ENCODE measurements at regions not wholly inside any gene's neighbourhood (a gene's known extent, or its start where the extent isn't known, plus 50 kb on each side); places are given as distances from the start of the nearest gene placed in this dataset.
"Not testable (repeated sequence)": the region's sequence is repeated elsewhere in the genome, so short reads cannot be mapped to it uniquely, and the experiment has no call there.

DNA sequence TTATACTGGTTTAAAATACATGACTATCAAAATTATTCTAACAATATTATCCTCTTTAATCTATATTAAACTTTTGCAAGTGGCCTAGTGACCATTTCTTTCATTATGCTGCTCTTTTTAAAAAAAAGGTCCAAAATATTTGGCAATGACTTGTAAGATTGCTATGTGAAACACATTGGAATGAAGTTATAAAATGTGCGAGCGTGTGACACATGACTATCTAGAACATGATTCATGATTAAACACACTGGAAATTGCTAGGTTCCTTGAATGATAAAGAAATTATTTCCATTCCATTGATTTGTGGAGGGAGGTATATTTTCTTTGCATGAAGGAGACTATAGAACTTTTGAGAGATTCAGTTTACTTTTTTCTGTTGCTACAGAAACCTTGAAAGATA lies 739.1 kb downstream of the DIAPH3 start:
- TF ChIP-seq, protein P1, sequence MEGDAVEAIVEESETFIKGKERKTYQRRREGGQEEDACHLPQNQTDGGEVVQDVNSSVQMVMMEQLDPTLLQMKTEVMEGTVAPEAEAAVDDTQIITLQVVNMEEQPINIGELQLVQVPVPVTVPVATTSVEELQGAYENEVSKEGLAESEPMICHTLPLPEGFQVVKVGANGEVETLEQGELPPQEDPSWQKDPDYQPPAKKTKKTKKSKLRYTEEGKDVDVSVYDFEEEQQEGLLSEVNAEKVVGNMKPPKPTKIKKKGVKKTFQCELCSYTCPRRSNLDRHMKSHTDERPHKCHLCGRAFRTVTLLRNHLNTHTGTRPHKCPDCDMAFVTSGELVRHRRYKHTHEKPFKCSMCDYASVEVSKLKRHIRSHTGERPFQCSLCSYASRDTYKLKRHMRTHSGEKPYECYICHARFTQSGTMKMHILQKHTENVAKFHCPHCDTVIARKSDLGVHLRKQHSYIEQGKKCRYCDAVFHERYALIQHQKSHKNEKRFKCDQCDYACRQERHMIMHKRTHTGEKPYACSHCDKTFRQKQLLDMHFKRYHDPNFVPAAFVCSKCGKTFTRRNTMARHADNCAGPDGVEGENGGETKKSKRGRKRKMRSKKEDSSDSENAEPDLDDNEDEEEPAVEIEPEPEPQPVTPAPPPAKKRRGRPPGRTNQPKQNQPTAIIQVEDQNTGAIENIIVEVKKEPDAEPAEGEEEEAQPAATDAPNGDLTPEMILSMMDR (IDR thresholded peaks at IDR 0.05; ENCODE audit: extremely low read depth, missing control alignments), result no peak
- DNase-seq (ENCODE audit: low spot score), result no peak

GRCh38 chr13:59425211-59425741 lies 738.5 kb downstream of the DIAPH3 start:
- no peak for DNase-seq (ENCODE audit: low spot score)

GRCh38 chr13:59435024-59435423 lies 728.7 kb downstream of the DIAPH3 start:
- DNase-seq (ENCODE audit: low spot score), result no peak
- TF ChIP-seq, protein P1 (IDR thresholded peaks at IDR 0.05; ENCODE audit: extremely low read depth, missing control alignments), result no peak

More at GRCh38 chr13:59425211-59425741, 738.5 kb downstream of the DIAPH3 start:
- TF ChIP-seq, protein P1 (IDR thresholded peaks at IDR 0.05; ENCODE audit: extremely low read depth, missing control alignments), result no peak

- TF ChIP-seq, protein P1 (IDR thresholded peaks at IDR 0.05; ENCODE audit: extremely low read depth, missing control alignments), result no peak
- no peak for DNase-seq (ENCODE audit: low spot score)
These were observed 726.0 kb downstream of the DIAPH3 start for GRCh38 chr13:59437544-59438301.

- TF ChIP-seq, protein P1 (IDR thresholded peaks at IDR 0.05; ENCODE audit: extremely low read depth, missing control alignments), result no peak
- DNase-seq (ENCODE audit: low spot score), result no peak
These were observed 723.8 kb downstream of the DIAPH3 start for GRCh38 chr13:59439776-59440428.

GRCh38 chr13:59441068-59441467 lies 722.7 kb downstream of the DIAPH3 start:
- DNase-seq (ENCODE audit: low spot score), result not testable (repeated sequence)

DNA sequence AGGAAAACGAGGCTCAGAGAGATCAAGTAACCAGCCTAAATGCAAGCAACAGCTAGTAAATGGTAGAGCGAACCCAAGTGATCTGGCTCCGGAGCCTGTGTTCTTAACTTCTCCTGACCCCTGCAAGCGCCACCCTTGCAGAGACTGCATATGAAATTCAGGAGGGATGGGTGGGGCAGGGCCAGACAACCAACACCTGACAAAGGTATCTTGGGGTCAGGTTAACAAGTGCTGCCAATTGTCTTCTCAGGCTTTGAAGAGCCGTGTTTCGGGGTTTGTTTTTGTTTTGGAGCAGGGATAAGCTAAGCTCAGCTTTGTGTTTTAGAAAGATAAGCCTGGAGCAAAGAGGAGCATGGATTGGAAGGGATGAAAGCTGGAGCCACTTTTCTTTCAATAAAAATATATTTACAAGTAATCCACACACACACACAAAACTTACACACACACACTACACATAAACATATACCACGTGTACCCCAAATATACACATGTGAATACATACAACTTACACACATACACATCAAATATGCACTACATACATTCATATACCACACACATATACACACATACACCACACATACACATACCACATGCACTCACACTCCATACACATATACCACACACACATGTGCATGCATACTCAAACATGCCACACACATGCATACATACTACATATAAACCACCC lies 722.0 kb downstream of the DIAPH3 start:
- no peak for DNase-seq (ENCODE audit: low spot score)
- TF ChIP-seq, protein P1 (IDR thresholded peaks at IDR 0.05; ENCODE audit: extremely low read depth, missing control alignments), result no peak
